GM12878 (cell line): ENCODE measurements at regions not wholly inside any gene's neighbourhood (a gene's known extent, or its start where the extent isn't known, plus 50 kb on each side); places are given as distances from the start of the nearest gene placed in this dataset.

ENCODE experiments used
- ATAC-seq: fragments of 200-7000 bp; cut with Tn5 transposase; 3 replicates; pipeline ENCODE4 v1.9.1; 2020; ENCODE audit warnings: mild to moderate bottlenecking, moderate library complexity
- BruUV-seq: library from RNA; stranded (reverse); fragments of 400-500 nt; replicated peaks from 2 replicates; lab custom pipeline; 2021; lab: Mats Ljungman, UMichigan
- CTCF ChIA-PET: fragments of 300-600 bp; sonication (Branson Sonifier 250); formaldehyde crosslinking; extraction: SDS; loops from one replicate; lab custom pipeline; 2021; ENCODE audit warnings: inconsistent platforms; lab: Yijun Ruan, JAX
- POLR2A ChIA-PET: fragments of 350-600 bp; formaldehyde crosslinking; extraction: SDS; loops from one replicate; lab custom pipeline; 2021; ENCODE audit warnings: inconsistent platforms; lab: Charles Lee
- RAD21 ChIA-PET: fragments of 300-600 bp; sonication (Branson Sonifier 250); formaldehyde crosslinking; loops from one replicate; lab custom pipeline; 2023; ENCODE audit warnings: antibody characterized with exemption; ENCODE audit not compliant: unreplicated experiment; lab: Charles Lee
- SMC1A ChIA-PET: fragments of 300-600 bp; sonication (Branson Sonifier 250); formaldehyde crosslinking; loops from one replicate; lab custom pipeline; 2023; ENCODE audit not compliant: unreplicated experiment, uncharacterized antibody; lab: Charles Lee
- DNase-seq: peaks from one replicate; pipeline ENCODE4 v3.0.0-alpha.2; 2011; ENCODE audit warnings: low read depth, low spot score
- FAIRE-seq: peaks from 3 replicates; lab custom pipeline; 2011; peaks lifted over from hg19 to GRCh38; lab: Jason Lieb, UNC
- H2AFZ ChIP-seq: 2 replicates; pipeline ENCODE4 v1.6.0; 2011; ENCODE audit warnings: low read depth, low read length, control low read depth; ENCODE audit not compliant: control insufficient read depth
- H3K27ac ChIP-seq: 2 replicates; pipeline ENCODE4 v1.5.1; 2011; ENCODE audit warnings: control low read depth; ENCODE audit not compliant: control insufficient read depth, insufficient read depth
- H3K27me3 ChIP-seq, 2 experiments: replicated peaks in 1 of 2; 2 replicates each; pipeline versions ENCODE4 v1.6.0 to v1.6.1; 2011; ENCODE audit warnings: low read length in 1 of 2; ENCODE audit not compliant: control insufficient read depth in 2 of 2, insufficient read depth in 2 of 2
- H3K36me3 ChIP-seq, 2 experiments: 2 replicates each; pipeline ENCODE4 v1.5.1; 2011; ENCODE audit warnings: low read length in 1 of 2; ENCODE audit not compliant: control insufficient read depth in 2 of 2, insufficient read depth in 2 of 2
- H3K4me1 ChIP-seq: 2 replicates; pipeline ENCODE4 v1.6.1; 2011; ENCODE audit warnings: mild to moderate bottlenecking, low read length, moderate library complexity, mixed read lengths; ENCODE audit not compliant: control insufficient read depth, insufficient read depth
- H3K4me2 ChIP-seq: 2 replicates; pipeline ENCODE4 v1.6.0; 2011; ENCODE audit warnings: control low read depth; ENCODE audit not compliant: control insufficient read depth, insufficient read depth
- H3K4me3 ChIP-seq: fragments of 200-600 bp; sonication (generic); 2 replicates; pipeline ENCODE4 v1.5.1; 2016
- H3K79me2 ChIP-seq: 2 replicates; pipeline ENCODE4 v1.6.0; 2011; ENCODE audit warnings: low read length; ENCODE audit not compliant: control insufficient read depth, insufficient read depth
- H3K9ac ChIP-seq: 2 replicates; pipeline ENCODE4 v1.8.0; 2011; ENCODE audit warnings: low read length, control low read depth, mixed read lengths; ENCODE audit not compliant: control insufficient read depth, insufficient read depth
- H3K9me3 ChIP-seq: replicated peaks from 3 replicates; pipeline ENCODE4 v1.5.1; 2011; ENCODE audit warnings: mild to moderate bottlenecking, low read length; ENCODE audit not compliant: control insufficient read depth, insufficient read depth
- H4K20me1 ChIP-seq: 2 replicates; pipeline ENCODE4 v1.6.0; 2011; ENCODE audit not compliant: control insufficient read depth, insufficient read depth
- BACH1 ChIP-seq: fragments of 450-650 bp; IDR thresholded peaks from 2 replicates; pipeline ENCODE4 v1.6.1; 2017; ENCODE audit warnings: mild to moderate bottlenecking, borderline replicate concordance
- BHLHE40 ChIP-seq, 2 experiments: fragments of 450-650 bp in 1 of 2; IDR thresholded peaks; 2 replicates each; pipeline ENCODE4 v1.6.1; 2011 to 2017; ENCODE audit warnings: low read depth in 2 of 2, borderline replicate concordance in 1 of 2, improper control_type of control experiment in 1 of 2, low read length in 1 of 2, mild to moderate bottlenecking in 1 of 2
- CTCF ChIP-seq, 3 experiments: IDR thresholded peaks in 2 of 3; conservative IDR thresholded peaks in 1 of 3; 2 replicates each; pipeline ENCODE4 v1.5.1; 2011; ENCODE audit warnings: low read depth in 3 of 3, low read length in 3 of 3, mild to moderate bottlenecking in 3 of 3, control low read depth in 2 of 3, moderate library complexity in 2 of 3, inconsistent platforms in 1 of 3, mixed read lengths in 1 of 3; ENCODE audit not compliant: control insufficient read depth in 2 of 3, insufficient read depth in 1 of 3; ENCODE audit errors: extremely low read depth in 1 of 3
- EP300 ChIP-seq, 2 experiments: fragments of 150-350 bp in 1 of 2; IDR thresholded peaks; 2 replicates each; pipeline ENCODE4 v1.6.1; 2011 to 2012; ENCODE audit warnings: low read depth in 2 of 2, low read length in 2 of 2, borderline replicate concordance in 1 of 2, improper control_type of control experiment in 1 of 2, inconsistent platforms in 1 of 2; ENCODE audit not compliant: control insufficient read depth in 1 of 2
- FOXM1 ChIP-seq: IDR thresholded peaks from 2 replicates; pipeline ENCODE4 v1.6.1; 2012; ENCODE audit warnings: low read depth, mild to moderate bottlenecking, inconsistent platforms, low read length, moderate library complexity
- HCFC1 ChIP-seq: fragments of 150-350 bp; IDR thresholded peaks from 2 replicates; pipeline ENCODE4 v1.6.1; 2014; ENCODE audit warnings: low read length
- KAT2A ChIP-seq: conservative IDR thresholded peaks from 2 replicates; pipeline ENCODE4 v1.6.1; 2011; ENCODE audit warnings: low read depth, low read length; ENCODE audit not compliant: control insufficient read depth
- MTA3 ChIP-seq: IDR thresholded peaks from 2 replicates; pipeline ENCODE4 v1.6.1; 2012; ENCODE audit warnings: low read length, inconsistent platforms, borderline replicate concordance
- NBN ChIP-seq: fragments of 450-650 bp; IDR thresholded peaks from 2 replicates; pipeline ENCODE4 v1.6.1; 2016
- NKRF ChIP-seq: fragments of 450-650 bp; conservative IDR thresholded peaks from 2 replicates; pipeline ENCODE4 v1.6.1; 2017; ENCODE audit warnings: mild to moderate bottlenecking, moderate library complexity
- NR2F1 ChIP-seq: fragments of 450-650 bp; conservative IDR thresholded peaks from 2 replicates; pipeline ENCODE4 v1.6.1; 2017; ENCODE audit warnings: mild to moderate bottlenecking
- SMAD1 ChIP-seq: fragments of 450-650 bp; IDR thresholded peaks from 2 replicates; pipeline ENCODE4 v1.6.1; 2018; ENCODE audit warnings: mild to moderate bottlenecking, low read depth; ENCODE audit not compliant: partially characterized antibody
- SREBF2 ChIP-seq: IDR thresholded peaks from 2 replicates; pipeline ENCODE4 v1.6.1; 2012; ENCODE audit warnings: mild to moderate bottlenecking, low read length
- STAT1 ChIP-seq: fragments of 450-650 bp; conservative IDR thresholded peaks from 2 replicates; pipeline ENCODE4 v1.6.1; 2014; ENCODE audit warnings: antibody characterized with exemption, mild to moderate bottlenecking
- TBL1XR1 ChIP-seq: IDR thresholded peaks from 2 replicates; pipeline ENCODE4 v1.6.1; 2012; ENCODE audit warnings: low read depth, low read length, improper control_type of control experiment
- YBX1 ChIP-seq: fragments of 450-650 bp; IDR thresholded peaks from 2 replicates; pipeline ENCODE4 v1.6.1; 2016; ENCODE audit warnings: antibody characterized with exemption
- ZNF207 ChIP-seq: fragments of 450-650 bp; IDR thresholded peaks from 2 replicates; pipeline ENCODE4 v1.6.1; 2014; ENCODE audit warnings: antibody characterized with exemption, mild to moderate bottlenecking, borderline replicate concordance
- ZZZ3 ChIP-seq: IDR thresholded peaks from 2 replicates; pipeline ENCODE4 v1.6.1; 2011; ENCODE audit warnings: low read depth; ENCODE audit not compliant: control insufficient read depth, insufficient read length
- WGBS: methylation state at CpG from one replicate; pipeline ENCODE4 v1.1.6; 2016; ENCODE audit warnings: low lambda C conversion rate; ENCODE audit not compliant: insufficient replicate concordance, insufficient coverage; ENCODE audit errors: missing lambda C conversion rate; 5-methylcytosine and 5-hydroxymethylcytosine counted together
- in situ Hi-C: fragments of 300-500 bp; cut with MboI; formaldehyde crosslinking; loops from 9 replicates; pipeline ENCODE4 v1.14.3; 2018; ENCODE audit warnings: mixed read lengths
- intact Hi-C: fragments of 100-400 bp; cut with micrococcal nuclease; formaldehyde crosslinking; loops from one replicate; pipeline ENCODE4 v1.14.2; 2022; ENCODE audit not compliant: unreplicated experiment

GRCh38 chr14:53695692-53696214, 260.9 kb downstream of the BMP4 start:
- no peak for FAIRE-seq
- H3K4me1 ChIP-seq, result peaks cover 10% of the 10 kb centered on the region
- CTCF ChIA-PET, result interaction anchor here (0.7 to 0.8 kb wide), 3 partner anchors 21 to 100 kb away, joined by 3 read pairs; no protein-coding TSS in a partner anchor
- H3K79me2 ChIP-seq, result no peaks in the 10 kb centered on the region
- no peaks in the 10 kb centered on the region for H3K9me3 ChIP-seq
- RAD21 ChIA-PET, result interaction anchor here (1.0 kb wide), 1 partner anchor 67 kb away, joined by 3 read pairs; no protein-coding TSS in a partner anchor
- in situ Hi-C loops (no loop called here), intact Hi-C loops (no loop called here)
- POLR2A ChIA-PET, result no interaction called here
- H4K20me1 ChIP-seq, result no peaks in the 10 kb centered on the region
- H3K27me3 ChIP-seq, result no peaks in the 10 kb centered on the region
- no peaks in the 10 kb centered on the region for H3K36me3 ChIP-seq
- no TSS peak for BruUV-seq
- no peak overlapping the region for H3K4me2 ChIP-seq
- 96% methylated on average over 2 of the region's 2 CpGs for WGBS
- SMC1A ChIA-PET, result interaction anchor here (0.6 to 1.1 kb wide), 4 partner anchors 52 to 647 kb away, joined by 3 to 5 read pairs (median 3); no protein-coding TSS in a partner anchor
- H3K4me3 ChIP-seq, result no peak overlapping the region
- H3K9ac ChIP-seq, result no peak overlapping the region
- H2AFZ ChIP-seq, result no peak overlapping the region
- DNase-seq, result no peak
- no peak for ATAC-seq
- H3K27ac ChIP-seq, result no peak overlapping the region
- TF ChIP-seq MTA3, result no peak
- TF ChIP-seq BHLHE40 (IDR thresholded peaks at IDR 0.05; ENCODE audit: borderline replicate concordance in 1 of 2, low read depth in 2 of 2, low read length in 1 of 2), result no peak
- no peak for TF ChIP-seq TBL1XR1
- no peak for TF ChIP-seq STAT1
- no peak for TF ChIP-seq SMAD1
- no peak for TF ChIP-seq SREBF2
- no peak for TF ChIP-seq CTCF (IDR thresholded peaks at IDR 0.05 in 2 of 3, conservative IDR thresholded peaks at IDR 0.05 in 1 of 3; ENCODE audit: control insufficient read depth in 2 of 3, extremely low read depth in 1 of 3, insufficient read depth in 1 of 3, low read depth in 3 of 3, low read length in 3 of 3)
- no peak for TF ChIP-seq KAT2A
- TF ChIP-seq HCFC1, result no peak
- TF ChIP-seq EP300 (IDR thresholded peaks at IDR 0.05; ENCODE audit: borderline replicate concordance in 1 of 2, control insufficient read depth in 1 of 2, low read depth in 2 of 2, low read length in 2 of 2), result no peak
- TF ChIP-seq FOXM1, result no peak
- TF ChIP-seq NR2F1, result no peak
- TF ChIP-seq BACH1, result no peak
- no peak for TF ChIP-seq ZNF207
- TF ChIP-seq NKRF, result no peak
- no peak for TF ChIP-seq ZZZ3
- TF ChIP-seq NBN, result no peak
- TF ChIP-seq YBX1, result no peak
